ENCODE measurements at regions not wholly inside any gene's neighbourhood (a gene's known extent, or its start where the extent isn't known, plus 50 kb on each side); places are given as distances from the start of the nearest gene placed in this dataset.
A peak's percentile ranks its signal among the peaks of the same experiment; 100 is the strongest.

GRCh38 chr11:116215471-116216113, 557.2 kb downstream of the BUD13 start:
- no peak for TF ChIP-seq HNF4G (IDR thresholded peaks at IDR 0.05)
- peak; percentile 0 for TF ChIP-seq CTCF (IDR thresholded peaks at IDR 0.05; ENCODE audit: low read depth, low read length, missing input control)
- TF ChIP-seq, protein P1, sequence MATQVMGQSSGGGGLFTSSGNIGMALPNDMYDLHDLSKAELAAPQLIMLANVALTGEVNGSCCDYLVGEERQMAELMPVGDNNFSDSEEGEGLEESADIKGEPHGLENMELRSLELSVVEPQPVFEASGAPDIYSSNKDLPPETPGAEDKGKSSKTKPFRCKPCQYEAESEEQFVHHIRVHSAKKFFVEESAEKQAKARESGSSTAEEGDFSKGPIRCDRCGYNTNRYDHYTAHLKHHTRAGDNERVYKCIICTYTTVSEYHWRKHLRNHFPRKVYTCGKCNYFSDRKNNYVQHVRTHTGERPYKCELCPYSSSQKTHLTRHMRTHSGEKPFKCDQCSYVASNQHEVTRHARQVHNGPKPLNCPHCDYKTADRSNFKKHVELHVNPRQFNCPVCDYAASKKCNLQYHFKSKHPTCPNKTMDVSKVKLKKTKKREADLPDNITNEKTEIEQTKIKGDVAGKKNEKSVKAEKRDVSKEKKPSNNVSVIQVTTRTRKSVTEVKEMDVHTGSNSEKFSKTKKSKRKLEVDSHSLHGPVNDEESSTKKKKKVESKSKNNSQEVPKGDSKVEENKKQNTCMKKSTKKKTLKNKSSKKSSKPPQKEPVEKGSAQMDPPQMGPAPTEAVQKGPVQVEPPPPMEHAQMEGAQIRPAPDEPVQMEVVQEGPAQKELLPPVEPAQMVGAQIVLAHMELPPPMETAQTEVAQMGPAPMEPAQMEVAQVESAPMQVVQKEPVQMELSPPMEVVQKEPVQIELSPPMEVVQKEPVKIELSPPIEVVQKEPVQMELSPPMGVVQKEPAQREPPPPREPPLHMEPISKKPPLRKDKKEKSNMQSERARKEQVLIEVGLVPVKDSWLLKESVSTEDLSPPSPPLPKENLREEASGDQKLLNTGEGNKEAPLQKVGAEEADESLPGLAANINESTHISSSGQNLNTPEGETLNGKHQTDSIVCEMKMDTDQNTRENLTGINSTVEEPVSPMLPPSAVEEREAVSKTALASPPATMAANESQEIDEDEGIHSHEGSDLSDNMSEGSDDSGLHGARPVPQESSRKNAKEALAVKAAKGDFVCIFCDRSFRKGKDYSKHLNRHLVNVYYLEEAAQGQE (IDR thresholded peaks at IDR 0.05): no peak
- no peak for TF ChIP-seq NR2F2 (IDR thresholded peaks at IDR 0.05)
- no peak for TF ChIP-seq RAD21 (IDR thresholded peaks at IDR 0.05)
- TF ChIP-seq YY1 (IDR thresholded peaks at IDR 0.05): no peak
